GM21360 (cell line): ENCODE measurements at regions not wholly inside any gene's neighbourhood (a gene's known extent, or its start where the extent isn't known, plus 50 kb on each side); places are given as distances from the start of the nearest gene placed in this dataset.
"Not testable (repeated sequence)": the region's sequence is repeated elsewhere in the genome, so short reads cannot be mapped to it uniquely, and the experiment has no call there.

Source experiments
- ATAC-seq: cut with Tn5 transposase; IDR thresholded peaks from one replicate; pipeline ENCODE4 v1.9.1; 2021; ENCODE audit warnings: mild to moderate bottlenecking, moderate library complexity; ENCODE audit not compliant: unreplicated experiment

DNA sequence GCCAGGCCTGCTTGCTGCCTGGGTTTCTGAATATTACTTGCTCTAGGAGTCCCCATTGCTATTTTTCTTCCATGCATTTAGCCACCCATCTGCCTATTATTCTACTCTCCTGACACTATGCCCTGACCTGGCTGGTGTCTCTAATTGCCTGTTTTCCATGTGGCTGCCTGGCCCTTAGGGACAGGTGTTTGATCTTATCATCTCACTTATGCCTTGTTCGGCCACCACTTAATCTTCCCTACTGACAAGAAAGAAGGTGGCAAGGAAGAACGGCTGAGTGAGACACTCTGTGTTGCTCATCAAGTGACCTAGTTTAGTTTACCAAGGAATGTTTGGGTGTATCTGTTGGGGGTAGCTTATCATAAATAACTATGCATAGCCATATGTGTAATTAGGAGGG, 50.4 kb upstream of the RAPH1 start:
- ATAC-seq, result no peak

DNA sequence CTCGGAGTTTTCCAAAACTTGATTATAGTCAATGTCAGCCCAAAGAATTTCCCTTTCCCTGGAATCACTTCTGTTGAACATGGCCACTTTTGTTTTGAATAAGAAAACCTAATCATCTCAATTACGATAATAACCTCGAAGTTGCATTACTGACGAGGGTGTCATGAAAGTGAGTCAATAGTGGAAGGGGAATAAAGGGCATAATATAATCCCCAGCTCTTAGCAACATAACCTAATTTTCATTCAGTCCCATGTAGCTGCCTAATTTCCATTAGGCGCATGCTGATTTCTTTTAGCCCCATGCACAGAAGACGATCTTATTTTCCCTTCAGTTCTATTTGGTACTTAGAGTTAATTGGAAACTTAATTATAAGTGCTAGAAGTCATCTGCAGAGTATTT, 51.1 kb upstream of the RAPH1 start:
- no peak for ATAC-seq

DNA sequence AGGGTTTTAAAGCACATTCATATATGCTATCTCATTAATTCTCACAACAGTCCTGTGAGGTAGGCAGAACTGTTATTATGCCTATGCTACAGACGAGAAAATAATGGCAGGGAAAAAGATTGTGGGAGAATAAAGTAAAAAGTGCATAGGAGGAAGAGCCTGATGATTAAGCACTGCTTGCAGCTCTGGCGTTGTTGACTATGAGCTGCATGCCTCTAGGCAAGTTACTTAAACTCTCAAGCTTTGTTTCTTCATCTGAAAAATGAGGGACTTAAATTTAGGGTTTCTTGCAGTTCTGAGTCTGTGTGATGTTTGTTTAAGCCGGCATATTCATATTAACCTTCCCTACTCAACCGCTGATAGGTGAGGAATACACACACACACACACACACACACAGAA, 51.6 kb upstream of the RAPH1 start:
- ATAC-seq, result no peak

DNA sequence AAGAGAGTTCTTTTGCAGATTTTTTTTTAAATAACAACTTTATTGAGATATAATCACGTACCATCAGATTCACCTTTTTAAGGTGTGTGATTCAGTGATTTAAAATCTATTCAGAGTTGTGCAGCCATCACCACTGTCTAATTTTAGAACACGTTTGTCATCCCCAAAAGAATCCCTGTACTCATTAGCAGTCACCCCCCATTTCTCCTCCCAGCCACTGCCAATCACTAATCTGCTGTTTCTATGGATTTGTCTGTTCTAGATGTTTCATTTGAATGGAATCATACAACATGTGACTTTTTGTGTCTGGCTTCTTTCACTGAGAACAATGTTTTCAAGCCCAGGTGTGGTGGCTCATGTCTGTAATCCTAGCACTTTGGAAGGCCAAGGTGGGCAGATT, 55.4 kb upstream of the RAPH1 start:
- no peak for ATAC-seq

DNA sequence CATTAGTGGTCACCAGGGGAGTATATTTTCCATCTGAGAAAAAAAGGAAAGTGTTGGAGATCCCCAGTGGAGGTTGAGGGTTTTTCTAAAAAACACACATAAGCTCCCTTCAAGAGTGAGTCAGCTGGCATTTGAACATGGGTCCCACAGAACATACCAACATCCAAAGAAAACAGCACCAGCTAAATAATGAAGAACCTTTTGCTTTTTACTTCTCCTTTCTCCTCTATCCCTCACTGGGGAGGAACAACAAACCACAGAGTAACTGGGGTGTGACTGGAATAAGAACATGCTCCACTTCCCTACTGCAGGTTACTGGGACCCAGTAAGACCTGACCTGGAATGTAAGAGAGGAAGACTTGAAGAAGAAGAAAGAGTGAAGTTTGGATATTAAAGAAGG, 56.5 kb upstream of the RAPH1 start:
- ATAC-seq, result no peak

DNA sequence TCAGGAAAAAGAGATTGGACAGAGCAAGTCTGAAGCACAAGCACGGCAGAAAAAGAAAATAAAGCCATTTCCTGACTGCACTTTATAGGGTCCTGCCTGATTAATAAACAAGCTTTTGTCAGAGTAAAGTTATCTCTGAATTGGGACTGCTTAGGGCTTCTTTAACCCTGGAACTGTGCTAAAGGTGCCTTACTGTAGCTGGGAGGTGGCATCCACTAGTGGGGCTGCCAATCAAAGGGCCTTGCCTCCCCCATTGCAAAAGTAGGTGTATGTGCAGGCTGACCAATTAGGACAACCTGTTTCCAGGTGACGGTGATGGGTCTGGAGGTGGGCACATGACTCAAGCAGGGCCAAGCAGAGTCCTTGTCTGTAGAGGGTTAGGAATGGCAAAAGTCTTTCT, 57.4 kb upstream of the RAPH1 start:
- no peak for ATAC-seq

DNA sequence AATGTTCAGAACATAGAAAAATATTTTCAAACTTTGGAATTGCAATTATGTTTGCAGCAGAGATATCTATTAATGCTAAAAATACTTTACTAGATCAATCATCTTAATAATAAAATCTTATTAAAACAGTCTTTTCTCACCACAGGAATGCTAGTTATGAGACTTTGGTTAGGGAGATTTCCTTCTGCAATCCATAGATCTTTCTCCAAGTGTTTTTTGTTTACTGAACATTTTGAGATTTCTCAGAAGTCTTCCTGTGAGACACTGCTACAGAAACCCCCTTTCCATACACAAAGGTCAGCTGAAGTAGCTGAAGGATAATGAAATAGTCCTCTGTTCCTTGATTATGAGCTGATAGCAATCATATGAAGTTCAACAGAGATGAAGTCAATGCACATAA, 59.4 kb upstream of the RAPH1 start:
- no peak for ATAC-seq

DNA sequence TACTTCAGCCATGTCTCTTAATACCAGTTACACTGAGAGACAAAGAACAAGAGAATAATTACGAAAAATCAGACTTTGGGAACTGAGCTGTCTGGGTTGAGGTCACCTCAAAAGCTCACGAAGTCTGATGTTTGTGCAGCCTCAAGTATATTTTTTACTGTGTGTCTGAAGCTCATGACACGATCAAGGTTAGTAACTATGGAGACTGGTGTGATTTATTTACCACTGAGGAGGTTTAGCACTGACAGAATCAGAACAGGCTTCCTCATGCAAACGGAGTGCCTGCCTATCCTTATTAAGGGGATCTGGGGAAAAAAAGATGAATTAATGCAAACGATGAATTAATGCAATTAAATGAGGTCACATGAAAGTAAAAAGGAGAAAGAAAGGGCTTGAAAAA, 61.1 kb upstream of the RAPH1 start:
- no peak for ATAC-seq

DNA sequence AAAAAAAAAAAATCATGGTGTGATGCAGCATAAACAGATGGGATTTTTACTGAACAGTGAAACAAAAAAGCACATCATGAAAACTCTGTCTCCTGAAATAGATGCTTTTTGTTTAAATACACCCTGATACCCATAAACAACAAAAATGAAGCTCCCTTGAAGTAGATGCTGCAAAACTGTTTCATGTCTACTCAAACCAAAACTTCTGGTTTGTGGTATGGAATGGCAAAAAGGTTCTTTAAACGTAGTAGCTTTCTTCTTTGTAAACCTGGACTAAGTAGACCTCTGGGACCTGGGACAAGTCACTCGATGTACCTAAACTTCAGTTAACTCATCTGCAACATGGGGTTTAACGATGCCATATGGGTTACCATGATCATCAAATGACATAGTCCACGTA, 64.4 kb upstream of the RAPH1 start:
- ATAC-seq, result peak; percentile 59

DNA sequence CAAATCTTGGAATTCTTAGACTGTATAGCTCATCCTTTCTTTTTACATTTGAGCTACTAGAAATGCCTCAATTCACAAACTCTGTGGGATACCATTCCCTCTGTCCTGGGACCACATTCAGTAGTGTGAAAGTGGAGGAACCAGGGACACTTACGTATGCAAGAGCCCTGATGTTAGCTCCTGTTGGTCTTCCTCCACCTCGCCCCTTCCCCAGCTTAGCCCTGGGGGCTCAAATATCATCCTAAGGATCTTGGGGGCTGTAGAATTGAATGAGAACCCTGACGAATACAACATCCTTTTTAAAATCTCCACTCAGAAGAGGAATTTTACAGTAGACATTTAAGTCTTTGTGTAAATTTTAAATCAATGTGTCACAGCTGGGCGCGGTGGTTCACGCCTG, 65.2 kb upstream of the RAPH1 start:
- ATAC-seq, result no peak

DNA sequence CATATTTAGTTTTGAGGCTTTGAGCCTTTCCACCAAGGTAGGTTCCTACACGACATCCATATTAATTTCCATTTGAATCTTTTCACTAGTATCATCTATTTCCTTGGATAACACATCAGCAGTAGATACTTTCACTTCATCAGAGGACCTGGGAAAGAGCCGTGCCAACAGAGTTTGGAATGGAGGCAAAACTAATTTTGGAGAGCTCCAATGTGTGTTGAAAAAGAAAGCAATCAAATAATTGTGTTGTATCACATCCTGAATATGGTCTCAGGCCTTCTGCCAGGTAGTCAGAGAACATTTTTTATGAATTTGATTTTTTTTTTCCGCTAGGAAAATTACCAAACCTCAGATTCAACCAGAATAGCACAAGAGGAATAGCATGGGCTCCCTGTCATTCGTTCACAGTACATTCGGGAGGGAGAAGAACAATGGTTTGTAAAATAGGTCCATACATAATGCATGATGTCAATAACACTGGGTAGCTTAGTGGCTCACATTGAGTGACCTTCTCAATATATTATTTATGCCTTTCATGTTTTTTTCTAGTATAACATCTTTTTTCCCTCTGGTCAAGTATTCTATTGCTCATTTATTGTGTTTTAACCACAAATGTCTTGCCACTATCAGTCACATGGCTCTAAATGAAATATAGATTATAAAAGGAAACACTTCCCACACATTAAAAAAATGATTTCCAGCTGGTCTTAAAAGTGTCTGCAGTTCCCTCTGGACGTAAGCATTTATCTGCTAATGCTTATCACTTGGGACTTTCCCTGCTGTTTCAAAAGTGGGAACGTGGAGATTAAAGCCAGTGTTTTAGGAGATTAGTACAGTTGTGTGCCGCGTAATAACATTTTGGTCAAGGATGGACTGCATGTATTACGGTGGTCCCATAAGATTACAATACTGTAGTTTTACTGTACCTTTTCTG, 68.6 kb upstream of the RAPH1 start:
- ATAC-seq, result no peak

DNA sequence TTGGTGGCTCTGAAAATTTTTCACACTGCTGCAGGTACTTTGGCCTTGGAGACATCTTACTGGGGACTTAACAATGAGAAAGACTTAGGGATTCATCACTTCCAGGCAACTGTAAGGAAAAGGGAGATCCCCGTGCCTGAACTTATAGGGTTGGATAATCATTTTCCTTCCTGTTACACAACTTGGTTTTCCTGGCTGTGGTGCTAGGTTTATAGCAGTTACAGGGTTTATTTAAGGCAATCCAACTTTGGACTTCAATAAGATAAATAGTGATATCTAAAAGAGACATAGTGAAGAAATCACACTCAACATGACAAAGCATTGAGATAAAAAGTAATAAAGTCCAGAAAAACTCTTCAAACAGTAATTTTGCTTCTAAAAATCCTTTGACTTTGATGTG, 70.2 kb upstream of the RAPH1 start:
- ATAC-seq, result no peak

DNA sequence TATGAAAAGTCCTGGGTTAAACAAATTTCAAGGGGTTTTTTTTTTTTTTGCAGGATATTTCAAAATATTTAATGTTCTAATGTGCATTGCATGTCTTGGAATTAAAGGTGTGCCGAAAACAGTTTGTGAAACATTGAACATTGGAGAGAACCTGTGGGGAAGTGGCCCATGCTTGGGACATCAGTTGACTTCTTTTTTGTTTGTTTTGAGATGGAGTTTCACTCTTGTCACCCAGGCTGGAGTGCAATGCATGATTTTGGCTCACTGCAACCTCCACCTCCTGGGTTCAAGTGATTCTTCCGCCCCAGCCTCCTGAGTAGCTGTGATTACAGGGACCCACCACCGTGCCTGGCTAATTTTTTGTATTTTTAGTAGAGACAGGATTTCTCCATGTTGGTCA, 71.0 kb upstream of the RAPH1 start:
- no peak for ATAC-seq

DNA sequence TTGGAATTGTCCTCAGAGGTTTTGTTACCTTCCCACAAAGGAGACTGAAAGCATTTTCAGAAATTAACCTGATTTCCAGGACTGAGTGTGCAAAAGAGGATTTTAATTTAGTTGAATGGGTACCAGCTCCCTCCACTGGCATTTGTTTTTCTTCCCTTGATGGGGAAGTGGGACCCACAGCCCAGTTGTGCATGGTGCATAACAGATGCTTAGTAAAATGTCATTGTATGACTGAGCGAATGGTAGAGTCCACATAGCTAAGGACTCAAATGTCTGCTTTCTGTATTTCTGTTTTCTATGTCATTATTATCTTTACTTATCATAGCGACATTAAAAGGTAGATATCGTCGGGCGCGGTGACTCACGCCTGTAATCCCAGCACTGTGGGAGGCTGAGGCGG, 75.5 kb upstream of the RAPH1 start:
- no peak for ATAC-seq

DNA sequence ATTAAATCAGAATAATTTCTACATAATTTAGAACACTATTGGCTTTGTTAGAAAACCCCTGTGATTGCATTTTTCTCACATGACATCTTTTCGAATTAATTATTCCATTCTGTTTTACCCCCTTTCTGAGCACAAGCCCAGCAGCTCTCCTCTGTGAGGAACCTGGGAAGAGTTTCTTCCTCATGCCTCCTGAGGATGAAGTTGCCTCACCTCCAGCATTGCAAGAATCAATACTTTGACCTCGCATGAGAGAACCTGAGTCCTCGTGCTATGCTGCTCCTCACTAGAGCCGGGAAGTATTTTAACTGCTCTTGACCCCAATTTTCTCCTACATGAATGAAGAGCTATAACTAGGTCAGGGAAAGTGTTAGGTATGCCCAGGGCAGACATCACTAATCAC, 77.1 kb upstream of the RAPH1 start:
- ATAC-seq, result no peak

DNA sequence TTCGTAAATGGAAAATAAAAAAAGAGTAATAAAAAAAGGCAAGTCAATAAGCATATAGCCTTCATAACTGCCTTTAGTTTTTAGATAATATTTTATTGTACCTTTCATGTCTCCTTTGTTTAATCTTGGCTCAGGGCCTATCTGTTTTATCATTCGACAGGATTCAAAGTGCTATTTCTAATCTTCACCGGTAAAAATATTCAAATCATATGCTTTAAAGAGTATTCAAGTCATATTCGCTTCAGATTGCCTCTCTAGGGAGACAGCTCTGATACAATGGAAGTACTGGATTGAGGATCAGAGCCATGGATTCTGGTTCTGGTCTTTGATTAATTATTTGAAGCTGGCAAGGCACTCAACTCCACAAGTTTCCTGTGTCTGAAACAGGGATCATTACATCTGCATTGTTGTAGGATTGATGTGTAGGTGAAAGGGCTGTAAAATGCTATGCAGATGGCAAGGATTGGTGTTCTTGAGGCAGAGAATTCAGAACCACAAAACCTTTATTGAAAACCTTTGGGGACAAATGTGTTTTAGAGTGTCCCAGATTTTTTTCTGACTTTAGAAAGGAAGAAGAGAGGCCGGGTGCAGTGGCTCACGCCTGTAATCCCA, 84.3 kb upstream of the RAPH1 start:
- ATAC-seq, result no peak

DNA sequence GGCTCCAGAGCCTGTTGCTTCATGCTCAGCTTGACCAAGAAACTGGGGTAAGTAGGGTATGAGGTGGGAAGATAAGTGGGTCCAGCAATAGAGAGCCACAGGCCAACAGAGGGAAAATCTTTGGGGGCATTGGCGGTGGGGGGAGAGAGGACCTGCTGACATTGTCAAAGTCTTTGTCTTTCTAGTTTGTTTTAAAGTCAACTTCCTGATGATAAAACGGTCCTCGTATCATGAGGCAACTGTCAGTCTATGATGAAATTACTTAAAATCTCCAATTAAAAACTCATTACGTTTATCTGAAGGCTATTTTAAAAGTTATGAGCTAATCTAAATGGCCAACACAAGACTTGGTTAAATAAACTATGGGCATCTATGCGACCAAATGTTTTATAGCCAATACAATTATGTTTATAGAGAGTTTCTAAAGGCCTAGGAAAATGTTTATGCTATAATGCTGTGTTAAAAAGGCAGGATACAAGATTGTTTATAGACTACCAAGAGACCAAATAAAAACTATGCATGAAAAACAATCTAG, 84.4 kb upstream of the CD28 start:
- ATAC-seq, result no peak

DNA sequence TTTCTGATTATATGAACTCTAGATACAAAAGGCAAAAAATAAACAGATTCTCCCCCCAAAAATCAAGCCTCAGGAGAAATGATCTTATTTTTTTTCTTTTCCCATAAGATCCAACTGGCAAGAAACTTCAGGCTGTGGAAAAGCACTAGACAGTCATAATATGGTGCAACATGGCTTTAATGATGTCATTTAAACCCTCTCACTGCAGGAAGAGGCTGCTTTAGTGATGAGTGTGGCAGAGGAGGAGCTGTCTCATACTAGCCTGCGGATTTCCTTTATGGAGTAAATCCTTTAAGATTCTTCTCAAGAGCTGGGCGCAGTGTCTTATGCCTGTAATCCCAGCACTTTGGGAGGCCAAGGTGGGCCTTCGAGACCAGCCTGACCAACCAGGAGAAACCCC, 83.3 kb upstream of the CD28 start:
- ATAC-seq, result no peak

DNA sequence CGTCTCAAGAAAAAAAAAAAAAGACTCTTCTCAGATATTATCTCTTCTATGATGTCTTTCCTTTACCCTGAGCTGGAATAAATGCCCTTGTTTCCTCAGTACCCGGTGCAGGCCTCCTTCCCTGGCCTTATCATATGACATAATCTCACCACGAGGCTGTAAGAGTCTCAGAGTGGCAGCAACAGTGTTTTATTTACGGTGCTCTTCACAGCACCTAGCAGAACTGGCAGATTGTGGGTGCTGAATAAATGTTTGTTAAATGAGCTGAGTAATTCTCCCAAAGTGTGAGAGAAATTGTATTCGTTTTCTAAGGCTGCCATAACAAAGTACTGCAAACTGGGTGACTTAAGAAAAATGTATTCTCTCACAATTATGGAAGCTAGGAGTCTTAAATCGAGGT, 82.8 kb upstream of the CD28 start:
- ATAC-seq, result no peak

DNA sequence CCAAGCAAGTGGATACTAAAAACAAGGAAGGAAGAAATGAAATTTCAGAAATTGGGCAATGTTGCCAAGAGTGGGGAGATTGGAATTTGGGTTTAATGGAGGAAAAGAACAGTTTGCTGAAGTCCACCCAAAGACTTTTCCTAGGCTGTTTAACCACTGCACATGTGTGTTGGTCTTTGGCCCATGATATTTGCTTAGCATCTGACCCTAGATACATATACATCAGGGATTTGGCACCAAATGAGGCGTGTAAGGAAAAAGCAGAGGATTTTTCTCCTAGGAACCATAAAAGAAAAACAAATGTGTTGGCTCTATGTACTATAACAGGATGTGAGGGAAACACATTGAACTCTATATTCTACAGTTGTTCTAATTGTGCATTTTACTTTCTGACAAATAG, 80.7 kb upstream of the CD28 start:
- no peak for ATAC-seq

DNA sequence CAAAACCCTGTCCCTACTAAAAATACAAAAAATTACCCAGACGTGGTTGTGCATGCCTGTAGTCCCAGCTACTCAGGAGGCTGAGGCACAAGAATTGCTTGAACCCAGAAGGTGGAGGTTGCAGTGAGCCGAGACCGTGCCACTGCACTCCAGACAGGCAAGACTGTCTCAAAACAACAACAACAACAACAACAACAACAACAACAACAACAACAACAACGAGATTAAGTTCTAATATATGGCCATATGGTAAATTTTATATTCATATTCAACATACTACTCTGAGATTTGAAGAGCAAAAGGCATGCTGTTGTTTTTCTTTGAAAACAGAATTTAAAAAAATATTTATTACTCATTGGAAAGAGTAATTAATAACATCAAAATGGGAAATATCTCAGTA, 80.2 kb upstream of the CD28 start:
- ATAC-seq, result not testable (repeated sequence)

DNA sequence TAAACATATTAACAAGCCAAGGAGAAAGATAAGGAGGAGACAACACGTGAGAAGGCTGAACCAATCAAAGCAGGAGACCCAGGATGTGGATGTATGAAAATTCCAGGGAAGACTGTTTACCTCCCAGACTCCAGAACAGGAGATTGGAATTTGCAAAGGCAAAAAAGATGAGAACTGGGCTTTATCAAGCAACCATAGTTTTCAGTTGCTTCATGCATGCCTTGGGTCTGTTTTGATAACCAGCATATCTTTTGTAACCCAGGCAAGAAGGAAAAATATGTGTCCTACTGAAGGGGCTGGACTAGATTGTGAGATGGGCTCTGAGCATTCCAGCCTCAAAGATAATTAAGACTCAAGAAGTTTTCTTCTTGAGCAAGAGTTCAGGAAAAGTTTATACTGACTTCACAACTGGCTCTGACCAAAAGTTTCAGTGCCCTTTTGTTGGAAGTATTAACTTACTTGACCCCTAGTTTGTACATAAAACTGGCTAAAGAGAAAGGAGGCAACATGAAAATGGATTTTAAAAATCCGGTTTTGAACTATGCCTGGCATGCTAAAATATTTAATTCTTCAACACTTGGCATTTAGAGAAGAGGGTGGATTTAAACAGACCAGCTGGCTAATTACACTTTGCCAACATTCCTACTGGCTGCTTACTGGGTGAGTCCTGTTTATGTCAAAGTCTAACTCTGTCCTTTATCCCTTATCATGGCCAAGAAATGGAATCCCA, 79.3 kb upstream of the CD28 start:
- no peak for ATAC-seq
